ENCODE measurements at regions not wholly inside any gene's neighbourhood (a gene's known extent, or its start where the extent isn't known, plus 50 kb on each side); places are given as distances from the start of the nearest gene placed in this dataset.

DNA sequence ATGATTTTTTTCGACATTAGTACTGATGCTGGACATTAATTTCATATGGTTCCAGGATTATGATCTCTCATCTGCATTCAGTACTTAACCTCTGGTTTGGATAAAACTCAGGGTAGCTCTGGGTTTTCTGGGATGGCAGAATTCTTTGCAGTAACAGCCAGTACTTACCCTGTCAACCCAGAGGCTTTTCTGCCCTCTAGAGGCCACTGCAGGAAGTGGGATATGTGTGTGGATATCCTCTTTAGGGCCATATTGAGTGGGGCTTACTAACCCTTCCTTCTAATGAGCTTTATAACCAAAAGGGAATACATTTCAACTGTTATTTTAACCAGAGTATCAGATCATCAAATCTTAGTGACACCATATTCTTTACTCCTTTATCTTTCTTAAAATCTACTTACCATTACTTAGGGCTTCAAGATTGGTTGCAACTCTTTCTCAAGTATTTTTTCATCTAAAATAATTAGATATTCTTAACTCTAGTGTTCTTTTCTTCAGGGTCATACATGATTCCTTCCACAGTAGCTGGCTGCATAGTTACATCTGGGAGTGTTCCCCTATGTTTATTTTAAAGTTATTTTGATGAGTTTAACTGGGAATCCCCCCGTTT lies 488.0 kb upstream of the STXBP6 start:
- no peak for TF ChIP-seq POLR2AphosphoS5 (IDR thresholded peaks at IDR 0.05; ENCODE audit: low read depth, low read length)

DNA sequence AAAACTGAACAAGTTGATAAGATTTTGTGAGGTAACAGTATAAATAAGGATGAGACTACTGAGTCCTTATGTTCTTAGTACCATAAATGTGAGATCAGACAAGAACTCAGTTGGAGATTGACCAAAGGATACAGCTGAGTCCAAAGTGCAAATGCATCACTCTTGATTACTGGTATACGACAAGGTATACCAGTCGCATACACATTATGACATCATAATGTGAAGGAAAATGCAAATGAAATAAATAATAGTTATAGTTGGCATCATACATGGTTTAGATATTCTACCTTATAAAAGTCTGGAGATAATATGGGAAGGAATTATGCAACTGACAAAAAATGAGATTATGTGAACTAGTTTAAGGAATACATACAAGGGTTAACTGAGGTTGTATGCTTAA lies 476.3 kb upstream of the STXBP6 start:
- TF ChIP-seq, protein P1, sequence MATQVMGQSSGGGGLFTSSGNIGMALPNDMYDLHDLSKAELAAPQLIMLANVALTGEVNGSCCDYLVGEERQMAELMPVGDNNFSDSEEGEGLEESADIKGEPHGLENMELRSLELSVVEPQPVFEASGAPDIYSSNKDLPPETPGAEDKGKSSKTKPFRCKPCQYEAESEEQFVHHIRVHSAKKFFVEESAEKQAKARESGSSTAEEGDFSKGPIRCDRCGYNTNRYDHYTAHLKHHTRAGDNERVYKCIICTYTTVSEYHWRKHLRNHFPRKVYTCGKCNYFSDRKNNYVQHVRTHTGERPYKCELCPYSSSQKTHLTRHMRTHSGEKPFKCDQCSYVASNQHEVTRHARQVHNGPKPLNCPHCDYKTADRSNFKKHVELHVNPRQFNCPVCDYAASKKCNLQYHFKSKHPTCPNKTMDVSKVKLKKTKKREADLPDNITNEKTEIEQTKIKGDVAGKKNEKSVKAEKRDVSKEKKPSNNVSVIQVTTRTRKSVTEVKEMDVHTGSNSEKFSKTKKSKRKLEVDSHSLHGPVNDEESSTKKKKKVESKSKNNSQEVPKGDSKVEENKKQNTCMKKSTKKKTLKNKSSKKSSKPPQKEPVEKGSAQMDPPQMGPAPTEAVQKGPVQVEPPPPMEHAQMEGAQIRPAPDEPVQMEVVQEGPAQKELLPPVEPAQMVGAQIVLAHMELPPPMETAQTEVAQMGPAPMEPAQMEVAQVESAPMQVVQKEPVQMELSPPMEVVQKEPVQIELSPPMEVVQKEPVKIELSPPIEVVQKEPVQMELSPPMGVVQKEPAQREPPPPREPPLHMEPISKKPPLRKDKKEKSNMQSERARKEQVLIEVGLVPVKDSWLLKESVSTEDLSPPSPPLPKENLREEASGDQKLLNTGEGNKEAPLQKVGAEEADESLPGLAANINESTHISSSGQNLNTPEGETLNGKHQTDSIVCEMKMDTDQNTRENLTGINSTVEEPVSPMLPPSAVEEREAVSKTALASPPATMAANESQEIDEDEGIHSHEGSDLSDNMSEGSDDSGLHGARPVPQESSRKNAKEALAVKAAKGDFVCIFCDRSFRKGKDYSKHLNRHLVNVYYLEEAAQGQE (IDR thresholded peaks at IDR 0.05; ENCODE audit: insufficient read depth in 1 of 2, low read depth in 2 of 2, low read length in 2 of 2) = no peak
- TF ChIP-seq POLR2AphosphoS5 (IDR thresholded peaks at IDR 0.05; ENCODE audit: low read depth, low read length) (no peak), FOXP2 (optimal IDR thresholded peaks at IDR 0.05; ENCODE audit: borderline replicate concordance, extremely low read depth, extremely low read length, insufficient read depth) (no peak), SIN3A (IDR thresholded peaks at IDR 0.05; ENCODE audit: borderline replicate concordance, insufficient read depth, low read length) (no peak), TAF1 (IDR thresholded peaks at IDR 0.05; ENCODE audit: borderline replicate concordance, insufficient read depth, low read length) (no peak)

DNA sequence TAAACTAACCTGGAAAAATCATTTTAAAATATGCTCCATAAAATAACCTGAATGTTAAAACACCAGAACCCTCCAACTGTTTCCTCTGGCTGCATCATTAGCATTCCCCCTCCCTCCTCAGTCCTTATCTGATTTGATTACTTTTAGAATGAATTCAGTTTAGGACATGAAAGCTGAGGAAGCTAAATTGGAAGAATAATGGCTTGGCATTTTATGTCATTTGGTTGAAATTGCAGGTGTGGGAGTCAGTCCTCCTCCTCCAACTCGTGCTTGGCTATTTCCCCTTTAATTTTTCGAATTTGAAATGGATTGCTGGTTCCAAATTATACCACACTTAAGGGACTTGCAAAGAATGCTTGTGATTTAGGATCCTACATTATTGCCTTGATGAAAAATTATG lies 473.0 kb upstream of the STXBP6 start:
- TF ChIP-seq POLR2AphosphoS5 (IDR thresholded peaks at IDR 0.05; ENCODE audit: low read depth, low read length) (no peak), SIN3A (IDR thresholded peaks at IDR 0.05; ENCODE audit: borderline replicate concordance, insufficient read depth, low read length) (no peak), FOXP2 (optimal IDR thresholded peaks at IDR 0.05; ENCODE audit: borderline replicate concordance, extremely low read depth, extremely low read length, insufficient read depth) (no peak), TAF1 (IDR thresholded peaks at IDR 0.05; ENCODE audit: borderline replicate concordance, insufficient read depth, low read length) (no peak)
- TF ChIP-seq, protein P1 (IDR thresholded peaks at IDR 0.05; ENCODE audit: insufficient read depth in 1 of 2, low read depth in 2 of 2, low read length in 2 of 2) = no peak

DNA sequence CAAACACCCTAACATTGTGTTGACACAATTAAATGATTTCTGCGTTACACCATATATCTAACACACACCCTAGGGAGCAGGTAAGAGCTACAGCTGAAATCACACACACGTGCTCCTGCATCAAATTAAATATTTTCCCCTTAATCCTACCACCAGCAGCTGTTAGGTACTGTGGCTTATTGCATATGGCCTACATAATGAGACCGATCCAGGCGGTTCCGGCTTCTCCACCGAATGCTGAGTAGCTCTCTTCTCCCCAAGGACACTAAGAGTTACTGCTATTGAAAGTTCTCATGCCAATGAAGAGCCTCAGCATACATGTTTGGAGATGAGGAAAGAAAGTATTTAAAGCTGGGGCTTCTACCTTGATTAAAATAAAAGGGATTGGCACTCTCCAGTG lies 472.2 kb upstream of the STXBP6 start:
- TF ChIP-seq SIN3A (IDR thresholded peaks at IDR 0.05; ENCODE audit: borderline replicate concordance, insufficient read depth, low read length) (no peak), TAF1 (IDR thresholded peaks at IDR 0.05; ENCODE audit: borderline replicate concordance, insufficient read depth, low read length) (no peak), FOXP2 (optimal IDR thresholded peaks at IDR 0.05; ENCODE audit: borderline replicate concordance, extremely low read depth, extremely low read length, insufficient read depth) (no peak), POLR2AphosphoS5 (IDR thresholded peaks at IDR 0.05; ENCODE audit: low read depth, low read length) (no peak)
- TF ChIP-seq, protein P1 (IDR thresholded peaks at IDR 0.05; ENCODE audit: insufficient read depth in 1 of 2, low read depth in 2 of 2, low read length in 2 of 2) = no peak

DNA sequence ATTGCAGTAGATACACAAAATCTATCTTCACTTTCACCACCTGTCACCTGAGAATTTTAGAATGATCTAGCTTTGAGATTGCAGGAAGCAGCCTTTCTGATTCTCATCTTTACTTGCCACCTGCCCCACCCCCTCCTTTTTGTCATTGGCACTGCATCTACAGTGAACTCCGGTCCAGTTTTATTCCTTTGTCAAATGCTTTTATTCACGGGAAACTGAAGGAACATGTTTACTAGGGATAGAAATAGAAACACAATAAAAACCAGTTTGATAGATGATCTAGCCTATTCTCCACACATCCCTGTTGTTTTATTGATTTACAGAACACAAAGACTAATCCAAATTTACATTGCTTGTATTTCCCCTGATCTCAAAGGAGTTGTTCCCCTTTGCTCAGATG lies 471.7 kb upstream of the STXBP6 start:
- TF ChIP-seq, protein P1 (IDR thresholded peaks at IDR 0.05; ENCODE audit: insufficient read depth in 1 of 2, low read depth in 2 of 2, low read length in 2 of 2) = no peak
- TF ChIP-seq FOXP2 (optimal IDR thresholded peaks at IDR 0.05; ENCODE audit: borderline replicate concordance, extremely low read depth, extremely low read length, insufficient read depth) (no peak), SIN3A (IDR thresholded peaks at IDR 0.05; ENCODE audit: borderline replicate concordance, insufficient read depth, low read length) (no peak), TAF1 (IDR thresholded peaks at IDR 0.05; ENCODE audit: borderline replicate concordance, insufficient read depth, low read length) (no peak), POLR2AphosphoS5 (IDR thresholded peaks at IDR 0.05; ENCODE audit: low read depth, low read length) (no peak)
